ENCODE measurements at regions not wholly inside any gene's neighbourhood (a gene's known extent, or its start where the extent isn't known, plus 50 kb on each side); places are given as distances from the start of the nearest gene placed in this dataset.

DNA sequence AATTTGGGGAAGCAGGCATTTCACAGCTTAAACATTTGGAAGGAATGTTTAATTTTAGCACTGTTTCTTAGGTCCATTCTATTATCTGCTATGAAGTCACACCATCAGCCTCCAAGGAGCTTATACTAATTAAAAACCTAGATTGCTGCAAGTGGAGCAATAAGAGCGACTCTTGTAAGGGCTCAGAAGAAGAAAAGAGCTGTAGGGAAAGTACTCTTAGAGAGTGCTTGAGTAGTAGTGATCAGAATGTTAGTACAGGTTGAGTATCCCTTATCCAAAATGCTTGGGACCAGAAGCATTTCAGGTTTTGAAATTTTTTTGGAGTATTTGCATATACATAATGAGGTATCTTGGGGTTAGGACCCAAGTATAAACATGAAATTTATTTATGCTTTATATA, 285.3 kb downstream of the UBE3D start:
- TF ChIP-seq, protein P1, sequence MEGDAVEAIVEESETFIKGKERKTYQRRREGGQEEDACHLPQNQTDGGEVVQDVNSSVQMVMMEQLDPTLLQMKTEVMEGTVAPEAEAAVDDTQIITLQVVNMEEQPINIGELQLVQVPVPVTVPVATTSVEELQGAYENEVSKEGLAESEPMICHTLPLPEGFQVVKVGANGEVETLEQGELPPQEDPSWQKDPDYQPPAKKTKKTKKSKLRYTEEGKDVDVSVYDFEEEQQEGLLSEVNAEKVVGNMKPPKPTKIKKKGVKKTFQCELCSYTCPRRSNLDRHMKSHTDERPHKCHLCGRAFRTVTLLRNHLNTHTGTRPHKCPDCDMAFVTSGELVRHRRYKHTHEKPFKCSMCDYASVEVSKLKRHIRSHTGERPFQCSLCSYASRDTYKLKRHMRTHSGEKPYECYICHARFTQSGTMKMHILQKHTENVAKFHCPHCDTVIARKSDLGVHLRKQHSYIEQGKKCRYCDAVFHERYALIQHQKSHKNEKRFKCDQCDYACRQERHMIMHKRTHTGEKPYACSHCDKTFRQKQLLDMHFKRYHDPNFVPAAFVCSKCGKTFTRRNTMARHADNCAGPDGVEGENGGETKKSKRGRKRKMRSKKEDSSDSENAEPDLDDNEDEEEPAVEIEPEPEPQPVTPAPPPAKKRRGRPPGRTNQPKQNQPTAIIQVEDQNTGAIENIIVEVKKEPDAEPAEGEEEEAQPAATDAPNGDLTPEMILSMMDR (conservative IDR thresholded peaks at IDR 0.05 in 1 of 2, IDR thresholded peaks at IDR 0.05 in 1 of 2; ENCODE audit: low read depth in 1 of 2, low read length in 2 of 2), result no peak
- TF ChIP-seq EZH2 (IDR thresholded peaks at IDR 0.05; ENCODE audit: low read length, missing control alignments), result no peak

Measured in fibroblast of lung (primary cell).